GM23248 (cell line): ENCODE measurements at regions not wholly inside any gene's neighbourhood (a gene's known extent, or its start where the extent isn't known, plus 50 kb on each side); places are given as distances from the start of the nearest gene placed in this dataset.
A peak's percentile ranks its signal among the peaks of the same experiment; 100 is the strongest.

ENCODE experiments used
- DNase-seq: peaks from one replicate; pipeline ENCODE4 v3.0.0-alpha.2; 2015
- H2AFZ ChIP-seq: fragments of 200-600 bp; sonication (generic); 2 replicates; pipeline ENCODE4 v1.6.1; 2016; ENCODE audit warnings: antibody characterized with exemption
- H3F3A ChIP-seq: fragments of 200-600 bp; sonication (generic); 2 replicates; pipeline ENCODE4 v1.6.1; 2016; ENCODE audit warnings: mild to moderate bottlenecking, antibody characterized with exemption, mixed run types; ENCODE audit not compliant: insufficient read depth
- H3K27ac ChIP-seq: fragments of 200-600 bp; sonication (generic); 2 replicates; pipeline ENCODE4 v1.5.1; 2016; ENCODE audit warnings: mild to moderate bottlenecking
- H3K27me3 ChIP-seq: fragments of 200-600 bp; sonication (generic); replicated peaks from 2 replicates; pipeline ENCODE4 v1.6.1; 2016; ENCODE audit warnings: mild to moderate bottlenecking; ENCODE audit not compliant: insufficient read depth
- H3K36me3 ChIP-seq: fragments of 200-600 bp; sonication (generic); 2 replicates; pipeline ENCODE4 v1.6.1; 2016; ENCODE audit warnings: low read depth, mild to moderate bottlenecking
- H3K4me1 ChIP-seq: fragments of 200-600 bp; sonication (generic); 2 replicates; pipeline ENCODE4 v1.6.1; 2016; ENCODE audit warnings: mild to moderate bottlenecking; ENCODE audit not compliant: insufficient read depth
- H3K4me2 ChIP-seq: fragments of 200-600 bp; sonication (generic); one replicate; pipeline ENCODE4 v1.6.1; 2016; ENCODE audit warnings: mild to moderate bottlenecking; ENCODE audit not compliant: unreplicated experiment
- H3K4me3 ChIP-seq: fragments of 200-600 bp; sonication (generic); 2 replicates; pipeline ENCODE4 v1.5.1; 2016; ENCODE audit warnings: mild to moderate bottlenecking
- H3K79me2 ChIP-seq: fragments of 200-600 bp; sonication (generic); 2 replicates; pipeline ENCODE4 v1.6.1; 2016; ENCODE audit warnings: mild to moderate bottlenecking; ENCODE audit not compliant: insufficient read depth
- H3K9ac ChIP-seq: fragments of 200-600 bp; sonication (generic); 2 replicates; pipeline ENCODE4 v1.6.1; 2016; ENCODE audit warnings: mild to moderate bottlenecking
- H3K9me2 ChIP-seq: fragments of 200-600 bp; sonication (generic); 2 replicates; pipeline ENCODE4 v1.6.1; 2016; ENCODE audit warnings: mixed run types, mild to moderate bottlenecking, moderate library complexity; ENCODE audit not compliant: insufficient read depth
- H3K9me3 ChIP-seq: fragments of 200-600 bp; sonication (generic); one replicate; pipeline ENCODE4 v1.6.1; 2017; ENCODE audit warnings: low read depth
- H4K20me1 ChIP-seq: fragments of 200-600 bp; sonication (generic); 2 replicates; pipeline ENCODE4 v1.6.0; 2016; ENCODE audit not compliant: insufficient read depth
- EZH2 ChIP-seq: fragments of 200-600 bp; sonication (generic); IDR thresholded peaks from 2 replicates; pipeline ENCODE4 v1.6.1; 2018; ENCODE audit warnings: antibody characterized with exemption, mild to moderate bottlenecking; ENCODE audit not compliant: insufficient read depth, poor library complexity, severe bottlenecking
- EZH2phosphoT487 ChIP-seq: fragments of 200-600 bp; sonication (generic); IDR thresholded peaks from 2 replicates; pipeline ENCODE4 v1.6.1; 2018; ENCODE audit warnings: antibody characterized with exemption, moderate library complexity, mild to moderate bottlenecking, low read depth; ENCODE audit not compliant: insufficient read depth
- WGBS, 2 experiments: methylation state at CpG; one replicate each; pipeline ENCODE4 v1.1.6; 2015 to 2017; ENCODE audit warnings: low lambda C conversion rate in 2 of 2, low coverage in 1 of 2; ENCODE audit errors: missing lambda C conversion rate in 2 of 2; 5-methylcytosine and 5-hydroxymethylcytosine counted together
- in situ Hi-C: fragments of 300-500 bp; cut with MboI; formaldehyde crosslinking; loops from 2 replicates; pipeline ENCODE4 v1.15.0; 2020

- in situ Hi-C loops: no loop called here
- DNase-seq: peak; percentile 3
- no peaks in the 10 kb centered on the region for H3K9me2 ChIP-seq
- H2AFZ ChIP-seq: no peak overlapping the region
- TF ChIP-seq EZH2phosphoT487: no peak
- no peak for TF ChIP-seq EZH2
- H3K9ac ChIP-seq: no peak overlapping the region
- WGBS, 2 experiments: 18 to 20% methylated on average over 9 of the region's 9 CpGs
- peaks cover 10% of the 10 kb centered on the region; the same call in 1 of the 2 replicates for H3K4me1 ChIP-seq
- H3K36me3 ChIP-seq: no peaks in the 10 kb centered on the region
- H4K20me1 ChIP-seq: no peaks in the 10 kb centered on the region
- no peaks in the 10 kb centered on the region for H3K9me3 ChIP-seq
- H3F3A ChIP-seq: no peaks in the 10 kb centered on the region; the same call in 1 of the 2 replicates
- H3K4me3 ChIP-seq: no peak overlapping the region
- H3K4me2 ChIP-seq: no peak overlapping the region
- no peaks in the 10 kb centered on the region for H3K27me3 ChIP-seq
- H3K27ac ChIP-seq: no peak overlapping the region
- no peaks in the 10 kb centered on the region for H3K79me2 ChIP-seq
These were observed 125.7 kb downstream of the WT1 start for GRCh38 chr11:32309530-32310213.

DNA sequence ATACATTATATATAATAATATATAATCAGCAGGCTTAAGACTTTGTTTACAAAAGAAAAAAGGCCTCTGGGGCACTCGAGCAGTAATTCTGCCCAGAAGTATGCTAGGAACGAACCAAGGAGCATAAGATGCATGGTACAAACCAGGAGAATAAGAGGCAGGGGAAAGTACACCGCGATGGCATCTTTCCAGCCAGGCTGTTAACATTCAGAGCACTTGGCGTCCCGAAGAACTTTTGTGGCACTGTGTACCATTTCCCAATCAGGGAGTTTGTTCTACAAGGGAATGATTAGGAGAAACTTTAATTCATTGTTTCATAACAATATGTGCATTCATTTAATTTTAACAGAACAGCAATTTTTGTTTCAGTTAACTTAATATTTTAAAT, 125.1 kb downstream of the WT1 start:
- DNase-seq: no peak
- in situ Hi-C loops: no loop called here
- H3K9me2 ChIP-seq: no peaks in the 10 kb centered on the region
- 32 to 36% methylated on average over 6 of the region's 6 CpGs for WGBS, 2 experiments
- H3K4me3 ChIP-seq: no peak overlapping the region
- no peaks in the 10 kb centered on the region for H3K79me2 ChIP-seq
- TF ChIP-seq EZH2phosphoT487 (no peak), EZH2 (no peak)
- no peak overlapping the region for H2AFZ ChIP-seq
- no peaks in the 10 kb centered on the region for H4K20me1 ChIP-seq
- no peaks in the 10 kb centered on the region for H3K36me3 ChIP-seq
- no peaks in the 10 kb centered on the region for H3K27me3 ChIP-seq
- H3K4me1 ChIP-seq: peaks cover 10% of the 10 kb centered on the region; the same call in 1 of the 2 replicates
- no peak overlapping the region for H3K4me2 ChIP-seq
- no peak overlapping the region for H3K9ac ChIP-seq
- no peak overlapping the region for H3K27ac ChIP-seq
- no peaks in the 10 kb centered on the region; the same call in 1 of the 2 replicates for H3F3A ChIP-seq
- no peaks in the 10 kb centered on the region for H3K9me3 ChIP-seq

DNA sequence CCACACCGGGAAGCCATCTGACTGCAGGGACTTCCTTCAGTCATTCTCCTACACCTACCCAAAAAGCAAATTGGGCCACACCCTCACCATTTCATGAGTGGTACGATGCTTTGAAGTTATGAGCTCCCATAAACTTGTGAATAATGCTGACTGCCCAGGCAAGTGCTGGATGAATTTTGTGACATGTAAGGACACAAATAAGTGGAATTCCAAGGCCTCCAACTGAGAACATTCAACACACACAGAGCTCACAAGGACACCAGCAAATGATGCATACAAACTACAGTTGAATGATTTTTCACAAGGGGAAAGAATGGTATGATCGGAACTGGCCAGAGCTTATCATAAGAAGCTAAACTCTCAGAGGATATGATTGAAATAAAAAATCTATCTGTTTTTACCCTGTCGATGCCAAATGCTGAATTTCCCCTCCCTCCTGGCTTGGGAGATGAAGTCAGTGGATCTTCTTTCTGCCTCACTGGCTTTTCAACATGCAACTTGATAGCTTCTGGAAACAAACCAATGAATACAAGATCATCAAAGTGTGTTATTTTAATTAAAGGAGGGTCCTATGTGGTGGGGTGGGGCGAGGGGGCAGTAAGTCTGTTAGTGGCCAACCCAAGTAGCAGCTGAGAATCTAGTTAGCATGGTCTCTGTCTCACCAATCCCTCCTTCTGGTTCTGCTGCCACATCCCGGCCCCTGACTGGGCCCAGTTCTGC, 123.8 kb downstream of the WT1 start:
- peaks cover 10% of the 10 kb centered on the region; the same call in 1 of the 2 replicates for H3K4me1 ChIP-seq
- no peak overlapping the region for H3K4me3 ChIP-seq
- WGBS, 2 experiments: 38% methylated on average over 6 of the region's 6 CpGs
- no peaks in the 10 kb centered on the region for H3K79me2 ChIP-seq
- no peak overlapping the region for H3K9ac ChIP-seq
- H3K9me3 ChIP-seq: no peaks in the 10 kb centered on the region
- no peaks in the 10 kb centered on the region for H4K20me1 ChIP-seq
- in situ Hi-C loops: no loop called here
- no peak for DNase-seq
- no peaks in the 10 kb centered on the region for H3K9me2 ChIP-seq
- no peak overlapping the region for H3K27ac ChIP-seq
- no peaks in the 10 kb centered on the region; the same call in 1 of the 2 replicates for H3F3A ChIP-seq
- TF ChIP-seq EZH2 (no peak), EZH2phosphoT487 (no peak)
- no peak overlapping the region for H2AFZ ChIP-seq
- no peaks in the 10 kb centered on the region for H3K27me3 ChIP-seq
- H3K36me3 ChIP-seq: no peaks in the 10 kb centered on the region
- no peak overlapping the region for H3K4me2 ChIP-seq

DNA sequence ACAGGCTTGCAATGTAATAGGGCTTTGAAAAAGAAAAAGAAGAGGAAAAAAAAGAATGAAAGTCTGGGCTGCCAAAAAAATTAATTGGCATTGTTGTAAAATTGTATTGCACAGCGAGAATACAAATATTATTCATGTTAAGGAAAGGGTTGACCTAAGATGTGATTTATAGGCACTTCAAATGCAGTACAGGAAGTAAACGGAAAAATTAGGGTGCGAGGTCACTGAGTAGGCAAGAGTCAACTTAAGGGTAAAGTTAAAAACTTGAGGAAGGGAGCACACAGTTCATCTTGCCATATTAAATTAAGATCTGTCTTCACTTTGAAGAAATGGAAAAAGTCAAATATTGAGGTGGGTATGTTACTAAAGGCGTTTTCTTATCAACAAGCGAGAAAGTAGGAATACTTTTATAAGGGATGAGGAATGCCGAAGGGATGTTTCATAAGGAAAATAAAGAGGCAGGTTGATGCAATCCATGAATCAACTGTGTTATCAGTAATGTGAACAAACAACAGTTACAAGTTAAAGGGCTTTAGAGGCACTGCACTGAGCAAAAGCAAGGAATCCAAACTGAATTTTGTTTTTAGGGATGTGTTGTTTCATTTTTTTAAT, 123.0 kb downstream of the WT1 start:
- Histone ChIP-seq H3K4me1 (peaks cover 10% of the 10 kb centered on the region; the same call in 1 of the 2 replicates), H3K9me3 (no peaks in the 10 kb centered on the region), H3K9ac (0 out of 2 replicates have a peak overlapping the region, but pooled peaks have one; percentile 22), H3K79me2 (no peaks in the 10 kb centered on the region), H2AFZ (peak overlapping the region; percentile 67), H3K27me3 (0 out of 2 replicates have a peak, but pooled peaks cover 4% of the 10 kb centered on the region), H3K36me3 (no peaks in the 10 kb centered on the region), H3K4me2 (peak overlapping the region; percentile 66), H3K9me2 (no peaks in the 10 kb centered on the region), H4K20me1 (no peaks in the 10 kb centered on the region), H3K4me3 (0 out of 2 replicates have a peak overlapping the region, but pooled peaks have one; percentile 25), H3F3A (no peaks in the 10 kb centered on the region; the same call in 1 of the 2 replicates), H3K27ac (peak overlapping the region; percentile 25)
- in situ Hi-C loops: no loop called here
- DNase-seq: peak; percentile 49
- no peak for TF ChIP-seq EZH2
- no peak for TF ChIP-seq EZH2phosphoT487
- 26% methylated on average over 6 of the region's 6 CpGs for WGBS, 2 experiments
